Neutrophil (primary cell): ENCODE measurements at regions not wholly inside any gene's neighbourhood (a gene's known extent, or its start where the extent isn't known, plus 50 kb on each side); places are given as distances from the start of the nearest gene placed in this dataset.

ENCODE experiments used
- H3K27ac ChIP-seq: fragments of 200-600 bp; sonication (generic); 2 replicates; pipeline ENCODE4 v1.5.1; 2016; ENCODE audit warnings: mild to moderate bottlenecking, moderate library complexity
- H3K27me3 ChIP-seq: fragments of 200-600 bp; sonication (generic); 2 replicates; pipeline ENCODE4 v1.6.0; 2016; ENCODE audit warnings: mild to moderate bottlenecking
- H3K36me3 ChIP-seq: fragments of 200-600 bp; sonication (generic); 2 replicates; pipeline ENCODE4 v1.5.1; 2017
- H3K4me1 ChIP-seq, 2 experiments: fragments of 200-600 bp in 1 of 2; sonication (generic) in 1 of 2; 1 replicate in 1 of 2; 2 replicates in 1 of 2; pipeline versions ENCODE4 v1.5.1 to v1.6.1; 2013 to 2016; ENCODE audit warnings: low read depth in 1 of 2, low read length in 1 of 2, mild to moderate bottlenecking in 1 of 2, moderate library complexity in 1 of 2; ENCODE audit not compliant: control insufficient read depth in 1 of 2, insufficient read depth in 1 of 2
- H3K4me3 ChIP-seq, 2 experiments: fragments of 200-600 bp in 1 of 2; sonication (generic) in 1 of 2; 1 replicate in 1 of 2; 2 replicates in 1 of 2; pipeline ENCODE4 v1.5.1; 2013 to 2016; ENCODE audit warnings: low read depth in 1 of 2, low read length in 1 of 2, mild to moderate bottlenecking in 1 of 2, moderate library complexity in 1 of 2
- H3K9me3 ChIP-seq: fragments of 200-600 bp; sonication (generic); 2 replicates; pipeline ENCODE4 v1.5.1; 2016
- TF ChIP-seq, protein P1 (sequence below): fragments of 200-600 bp; sonication (generic); IDR thresholded peaks from 2 replicates; pipeline ENCODE4 v1.5.1; 2016; ENCODE audit warnings: antibody characterized with exemption

DNA sequence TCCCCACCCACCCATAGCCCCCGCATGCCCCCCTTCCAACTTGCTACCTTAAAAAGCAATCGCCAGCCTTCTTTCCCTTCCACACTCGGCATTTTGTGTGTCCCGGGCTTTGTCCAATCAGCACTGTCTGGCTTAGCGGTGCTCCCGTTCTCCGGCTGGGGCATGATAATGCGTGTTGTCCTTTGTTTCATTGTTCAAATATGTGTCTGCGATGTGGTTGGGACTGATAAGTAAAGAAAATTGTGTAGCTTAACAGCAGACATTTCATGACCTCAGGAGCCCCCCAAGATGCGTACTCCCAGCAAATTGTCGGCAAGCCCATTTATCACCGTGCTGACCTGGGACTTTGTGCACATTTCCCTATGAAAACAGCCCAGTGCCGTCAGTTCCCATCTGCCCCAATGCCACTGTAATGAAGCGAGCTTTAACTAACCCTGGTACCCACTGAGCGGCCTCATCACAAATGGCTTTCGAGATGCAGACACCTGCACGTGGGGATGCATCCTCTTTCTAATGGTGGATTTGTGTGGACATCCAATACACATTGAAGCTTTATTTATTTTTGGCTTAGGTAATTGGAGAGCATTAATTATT is 167.0 kb upstream of the E2F8 start:
- no peaks in the 10 kb centered on the region for H3K36me3 ChIP-seq
- no peaks in the 10 kb centered on the region for H3K4me1 ChIP-seq
- H3K27me3 ChIP-seq: peaks cover 12% of the 10 kb centered on the region
- TF ChIP-seq, protein P1, sequence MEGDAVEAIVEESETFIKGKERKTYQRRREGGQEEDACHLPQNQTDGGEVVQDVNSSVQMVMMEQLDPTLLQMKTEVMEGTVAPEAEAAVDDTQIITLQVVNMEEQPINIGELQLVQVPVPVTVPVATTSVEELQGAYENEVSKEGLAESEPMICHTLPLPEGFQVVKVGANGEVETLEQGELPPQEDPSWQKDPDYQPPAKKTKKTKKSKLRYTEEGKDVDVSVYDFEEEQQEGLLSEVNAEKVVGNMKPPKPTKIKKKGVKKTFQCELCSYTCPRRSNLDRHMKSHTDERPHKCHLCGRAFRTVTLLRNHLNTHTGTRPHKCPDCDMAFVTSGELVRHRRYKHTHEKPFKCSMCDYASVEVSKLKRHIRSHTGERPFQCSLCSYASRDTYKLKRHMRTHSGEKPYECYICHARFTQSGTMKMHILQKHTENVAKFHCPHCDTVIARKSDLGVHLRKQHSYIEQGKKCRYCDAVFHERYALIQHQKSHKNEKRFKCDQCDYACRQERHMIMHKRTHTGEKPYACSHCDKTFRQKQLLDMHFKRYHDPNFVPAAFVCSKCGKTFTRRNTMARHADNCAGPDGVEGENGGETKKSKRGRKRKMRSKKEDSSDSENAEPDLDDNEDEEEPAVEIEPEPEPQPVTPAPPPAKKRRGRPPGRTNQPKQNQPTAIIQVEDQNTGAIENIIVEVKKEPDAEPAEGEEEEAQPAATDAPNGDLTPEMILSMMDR: no peak
- no peaks in the 10 kb centered on the region for H3K9me3 ChIP-seq
- H3K27ac ChIP-seq: no peak overlapping the region
- no peak overlapping the region for H3K4me3 ChIP-seq

DNA sequence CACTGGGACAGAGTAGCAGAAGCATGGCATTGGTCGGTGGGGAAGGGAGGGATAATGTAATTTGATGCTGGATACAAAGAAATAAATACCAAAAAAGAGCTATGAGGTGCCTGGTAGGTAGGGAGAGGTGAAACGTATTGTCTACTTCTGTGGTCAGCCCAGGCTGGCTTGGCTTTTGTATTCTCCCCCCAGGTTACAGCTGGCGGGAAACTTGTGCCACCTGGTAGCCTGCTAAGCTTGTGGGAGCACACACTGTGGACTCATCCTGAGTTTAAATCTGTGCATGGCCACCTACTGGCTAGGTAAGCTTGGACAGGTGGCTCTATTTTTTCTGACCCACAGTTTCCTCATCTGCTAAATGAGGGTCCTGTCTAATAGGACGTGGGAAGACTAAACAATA is 165.2 kb upstream of the E2F8 start:
- H3K4me3 ChIP-seq: no peak overlapping the region
- H3K27me3 ChIP-seq: no peaks in the 10 kb centered on the region
- no peak overlapping the region for H3K27ac ChIP-seq
- H3K4me1 ChIP-seq: no peaks in the 10 kb centered on the region
- no peaks in the 10 kb centered on the region for H3K36me3 ChIP-seq
- H3K9me3 ChIP-seq: no peaks in the 10 kb centered on the region
- TF ChIP-seq, protein P1: no peak

DNA sequence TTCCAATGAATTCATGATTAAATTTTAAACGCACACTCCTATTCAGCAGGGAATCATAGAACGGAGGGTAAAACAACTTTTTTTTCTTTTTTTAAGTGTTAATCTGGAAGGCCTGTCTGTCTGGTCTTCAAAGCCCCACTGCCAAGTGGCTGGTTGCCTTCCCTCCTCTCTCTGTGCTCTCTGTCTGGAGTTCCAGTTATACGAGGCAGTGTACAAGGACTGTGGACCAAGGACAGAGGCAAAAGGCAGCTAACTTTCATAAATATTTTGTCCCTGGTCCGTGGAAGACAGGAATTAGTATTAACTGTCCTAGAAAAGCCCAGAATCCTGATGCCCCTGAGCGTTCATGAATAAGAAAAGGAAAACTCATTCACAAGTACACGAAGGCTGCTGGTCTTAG is 164.0 kb upstream of the E2F8 start:
- TF ChIP-seq, protein P1: no peak
- H3K9me3 ChIP-seq: no peaks in the 10 kb centered on the region
- H3K4me3 ChIP-seq: no peak overlapping the region
- no peaks in the 10 kb centered on the region for H3K27me3 ChIP-seq
- no peaks in the 10 kb centered on the region for H3K36me3 ChIP-seq
- H3K4me1 ChIP-seq: no peaks in the 10 kb centered on the region
- no peak overlapping the region for H3K27ac ChIP-seq

DNA sequence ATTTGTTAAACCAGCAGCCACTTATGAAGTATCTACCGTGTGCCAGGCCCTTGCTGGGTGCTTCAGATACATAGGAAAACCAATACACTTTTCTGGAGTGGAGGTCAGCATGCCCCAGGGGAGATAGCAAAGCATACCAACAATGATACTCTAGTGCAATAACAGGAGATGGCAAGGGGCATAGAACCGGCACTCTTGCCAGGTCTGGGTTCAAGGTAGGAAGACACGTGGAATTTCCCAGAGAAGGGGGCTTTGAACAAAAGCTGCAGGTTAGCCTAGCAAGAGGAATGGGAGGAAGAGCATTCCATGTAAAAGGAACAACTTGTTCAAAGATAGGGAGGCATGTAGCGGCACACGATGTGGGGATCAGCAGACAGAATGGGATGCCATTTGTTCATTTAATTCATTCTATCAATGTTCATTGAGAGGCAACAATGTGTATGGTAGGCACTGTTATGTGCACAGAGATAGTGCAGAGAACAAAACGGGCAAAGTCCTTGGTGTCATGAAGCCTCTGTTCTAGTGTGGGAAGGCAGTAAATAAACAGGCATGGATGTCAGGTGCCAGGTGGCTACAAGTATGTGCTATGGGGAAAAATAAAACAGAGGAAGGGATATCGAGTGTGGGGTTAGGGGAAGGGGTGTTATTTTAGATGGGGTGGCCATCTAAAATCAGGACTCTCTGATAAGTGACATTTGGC is 162.6 kb upstream of the E2F8 start:
- H3K36me3 ChIP-seq: no peaks in the 10 kb centered on the region

DNA sequence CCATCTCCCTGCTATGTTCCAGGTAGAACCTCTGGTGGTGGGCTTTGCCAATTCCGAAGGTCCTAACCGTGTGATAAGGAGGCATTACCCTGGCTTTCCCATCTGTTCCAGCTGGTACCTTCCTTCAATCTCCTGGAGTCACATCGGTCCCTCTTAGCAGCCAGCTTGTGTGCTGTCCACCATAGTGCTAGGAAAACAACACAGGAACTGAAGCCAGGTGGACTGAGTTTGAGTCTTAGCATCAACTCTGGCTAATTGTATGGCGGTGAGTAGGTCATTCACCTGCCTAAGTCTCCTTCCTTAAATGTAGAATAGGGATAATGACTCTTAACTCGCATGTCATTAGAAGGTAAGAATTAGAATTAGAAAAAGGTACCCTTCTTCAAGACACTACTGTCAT is 159.6 kb upstream of the E2F8 start:
- Histone ChIP-seq H3K27me3 (peaks cover 10% of the 10 kb centered on the region), H3K36me3 (no peaks in the 10 kb centered on the region), H3K27ac (no peak overlapping the region), H3K9me3 (no peaks in the 10 kb centered on the region), H3K4me1 (no peaks in the 10 kb centered on the region), H3K4me3 (no peak overlapping the region)
- TF ChIP-seq, protein P1: no peak

More for the DNA sequence above, 162.6 kb upstream of the E2F8 start:
- H3K4me1 ChIP-seq: no peaks in the 10 kb centered on the region
- TF ChIP-seq, protein P1: no peak
- H3K9me3 ChIP-seq: no peaks in the 10 kb centered on the region
- H3K4me3 ChIP-seq: no peak overlapping the region
- H3K27me3 ChIP-seq: no peaks in the 10 kb centered on the region
- H3K27ac ChIP-seq: no peak overlapping the region
